HG03439 (cell line): ENCODE measurements at regions not wholly inside any gene's neighbourhood (a gene's known extent, or its start where the extent isn't known, plus 50 kb on each side); places are given as distances from the start of the nearest gene placed in this dataset.

Experiments used
- ATAC-seq: cut with Tn5 transposase; IDR thresholded peaks from one replicate; pipeline ENCODE4 v1.9.1; 2021; ENCODE audit warnings: mild to moderate bottlenecking, moderate library complexity; ENCODE audit not compliant: unreplicated experiment

- no peak for ATAC-seq
Observed at GRCh38 chr3:72290859-72291638, 506.1 kb upstream of the PROK2 start.

- no peak for ATAC-seq
Observed at GRCh38 chr3:72289692-72290071, 504.7 kb upstream of the PROK2 start.

- no peak for ATAC-seq
Observed at GRCh38 chr3:72288955-72289691, 504.2 kb upstream of the PROK2 start.

- ATAC-seq = no peak
Observed at GRCh38 chr3:72287956-72288355, 503.0 kb upstream of the PROK2 start.

- no peak for ATAC-seq
Observed at GRCh38 chr3:72285502-72285901, 500.6 kb upstream of the PROK2 start.

GRCh38 chr3:72284471-72284870, 499.5 kb upstream of the PROK2 start:
- ATAC-seq = no peak

- ATAC-seq = no peak
Observed at GRCh38 chr3:72282918-72283317, 498.0 kb upstream of the PROK2 start.

GRCh38 chr3:72281551-72281950, 496.6 kb upstream of the PROK2 start:
- no peak for ATAC-seq

GRCh38 chr3:72280876-72281275, 495.9 kb upstream of the PROK2 start:
- no peak for ATAC-seq

GRCh38 chr3:72279631-72280041, 494.7 kb upstream of the PROK2 start:
- no peak for ATAC-seq

GRCh38 chr3:72279068-72279604, 494.2 kb upstream of the PROK2 start:
- no peak for ATAC-seq

- no peak for ATAC-seq
Observed at GRCh38 chr3:72278349-72279067, 493.6 kb upstream of the PROK2 start.

- ATAC-seq = no peak
Observed at GRCh38 chr3:72277710-72278109, 492.8 kb upstream of the PROK2 start.

- ATAC-seq = no peak
Observed at GRCh38 chr3:72276806-72277205, 491.9 kb upstream of the PROK2 start.

GRCh38 chr3:72275331-72275751, 490.4 kb upstream of the PROK2 start:
- ATAC-seq = no peak

GRCh38 chr3:72274493-72275330, 489.8 kb upstream of the PROK2 start:
- ATAC-seq = no peak

GRCh38 chr3:72273615-72274014, 488.7 kb upstream of the PROK2 start:
- no peak for ATAC-seq

- no peak for ATAC-seq
Observed at GRCh38 chr3:72272356-72272755, 487.4 kb upstream of the PROK2 start.

GRCh38 chr3:72271923-72272322, 487.0 kb upstream of the PROK2 start:
- no peak for ATAC-seq

- no peak for ATAC-seq
Observed at GRCh38 chr3:72271216-72271615, 486.3 kb upstream of the PROK2 start.

GRCh38 chr3:72270730-72271129, 485.8 kb upstream of the PROK2 start:
- no peak for ATAC-seq
